GM12878 (cell line): ENCODE measurements at regions not wholly inside any gene's neighbourhood (a gene's known extent, or its start where the extent isn't known, plus 50 kb on each side); places are given as distances from the start of the nearest gene placed in this dataset.

Source experiments
- CBFB ChIP-seq: IDR thresholded peaks from 2 replicates; pipeline ENCODE4 v1.6.1; 2016; ENCODE audit warnings: antibody characterized with exemption, low read depth
- CTCF ChIP-seq, 3 experiments: IDR thresholded peaks in 2 of 3; conservative IDR thresholded peaks in 1 of 3; 2 replicates each; pipeline ENCODE4 v1.5.1; 2011; ENCODE audit warnings: low read depth in 3 of 3, low read length in 3 of 3, mild to moderate bottlenecking in 3 of 3, control low read depth in 2 of 3, moderate library complexity in 2 of 3, inconsistent platforms in 1 of 3, mixed read lengths in 1 of 3; ENCODE audit not compliant: control insufficient read depth in 2 of 3, insufficient read depth in 1 of 3; ENCODE audit errors: extremely low read depth in 1 of 3
- E2F8 ChIP-seq: fragments of 450-650 bp; IDR thresholded peaks from 2 replicates; pipeline ENCODE4 v1.6.1; 2018; ENCODE audit warnings: mild to moderate bottlenecking, low read depth, moderate library complexity; ENCODE audit not compliant: partially characterized antibody
- ELK1 ChIP-seq: IDR thresholded peaks from 2 replicates; pipeline ENCODE4 v1.6.1; 2012; ENCODE audit warnings: low read depth, low read length, improper control_type of control experiment
- ESRRA ChIP-seq: IDR thresholded peaks from 2 replicates; pipeline ENCODE4 v1.6.1; 2012; ENCODE audit warnings: mild to moderate bottlenecking, low read length, improper control_type of control experiment
- POLR2A ChIP-seq: IDR thresholded peaks from 2 replicates; pipeline ENCODE4 v1.6.1; 2011; ENCODE audit warnings: low read depth, mild to moderate bottlenecking, low read length
- POLR2AphosphoS5 ChIP-seq: IDR thresholded peaks from 2 replicates; pipeline ENCODE4 v1.6.1; 2011; ENCODE audit warnings: mild to moderate bottlenecking, low read length, inconsistent platforms
- PRDM15 ChIP-seq: fragments of 450-650 bp; formaldehyde crosslinking; IDR thresholded peaks from 2 replicates; pipeline ENCODE4 v1.4.0; 2020; ENCODE audit warnings: mild to moderate bottlenecking, moderate library complexity
- STAT3 ChIP-seq: IDR thresholded peaks from 2 replicates; pipeline ENCODE4 v1.6.1; 2011; ENCODE audit warnings: low read depth, low read length, improper control_type of control experiment

GRCh38 chr14:44775248-44775647 lies 186.5 kb downstream of the KLHL28 start:
- TF ChIP-seq ESRRA (no peak), ELK1 (no peak), POLR2AphosphoS5 (no peak), STAT3 (no peak), PRDM15 (CRISPR knock-in tag) (no peak), CBFB (no peak), E2F8 (no peak), POLR2A (no peak), CTCF (IDR thresholded peaks at IDR 0.05 in 2 of 3, conservative IDR thresholded peaks at IDR 0.05 in 1 of 3; ENCODE audit: control insufficient read depth in 2 of 3, extremely low read depth in 1 of 3, insufficient read depth in 1 of 3, low read depth in 3 of 3, low read length in 3 of 3) (no peak)
